ENCODE measurements at regions not wholly inside any gene's neighbourhood (a gene's known extent, or its start where the extent isn't known, plus 50 kb on each side); places are given as distances from the start of the nearest gene placed in this dataset.
A peak's percentile ranks its signal among the peaks of the same experiment; 100 is the strongest.

- no peak for TF ChIP-seq CTCF (IDR thresholded peaks at IDR 0.05)
Observed at GRCh38 chr5:15010936-15011335, 139.4 kb upstream of the ANKH start.

DNA sequence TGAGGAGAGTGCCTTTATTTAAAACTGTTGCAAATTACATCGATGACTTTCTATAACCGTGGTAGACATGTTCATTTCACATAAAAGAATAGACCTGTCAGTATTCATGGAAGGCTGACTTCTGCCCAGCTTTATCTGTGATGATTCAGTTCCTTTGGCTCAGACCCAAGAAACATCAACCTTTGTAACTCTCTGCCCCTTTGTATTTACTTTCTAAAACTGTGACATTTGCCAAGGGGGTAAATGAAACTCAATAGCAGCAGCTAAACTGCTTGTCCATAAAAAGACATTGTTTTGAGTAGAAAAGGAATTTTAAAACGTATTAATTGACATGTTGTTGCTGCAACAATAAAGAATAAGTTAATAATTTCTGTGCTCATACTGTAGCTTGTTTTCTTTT lies 137.8 kb upstream of the ANKH start:
- no peak for TF ChIP-seq CTCF (IDR thresholded peaks at IDR 0.05)

GRCh38 chr5:15008921-15009320 lies 137.3 kb upstream of the ANKH start:
- no peak for TF ChIP-seq CTCF (IDR thresholded peaks at IDR 0.05)

DNA sequence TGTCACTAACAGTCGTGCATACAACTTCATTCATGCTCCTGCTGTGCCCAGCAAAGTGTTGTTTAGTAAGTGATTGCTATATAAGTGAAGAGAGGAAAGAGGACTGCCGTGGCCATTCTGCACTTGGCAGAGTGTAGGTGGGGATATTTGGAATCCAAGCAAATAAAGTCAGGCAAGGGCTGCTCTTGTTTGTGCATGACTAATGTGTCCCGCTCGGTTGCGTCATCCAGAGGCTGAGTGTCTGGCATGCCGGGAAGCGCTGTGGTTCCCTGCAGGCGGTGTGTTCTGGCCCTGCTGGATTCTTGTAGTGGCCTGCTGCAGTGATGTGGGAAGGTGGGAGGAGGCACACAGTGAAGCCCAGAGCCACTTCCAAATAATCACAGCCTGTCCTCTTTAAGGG lies 136.9 kb upstream of the ANKH start:
- TF ChIP-seq CTCF (IDR thresholded peaks at IDR 0.05), result no peak

GRCh38 chr5:15007646-15008045 lies 136.1 kb upstream of the ANKH start:
- no peak for TF ChIP-seq CTCF (IDR thresholded peaks at IDR 0.05)

DNA sequence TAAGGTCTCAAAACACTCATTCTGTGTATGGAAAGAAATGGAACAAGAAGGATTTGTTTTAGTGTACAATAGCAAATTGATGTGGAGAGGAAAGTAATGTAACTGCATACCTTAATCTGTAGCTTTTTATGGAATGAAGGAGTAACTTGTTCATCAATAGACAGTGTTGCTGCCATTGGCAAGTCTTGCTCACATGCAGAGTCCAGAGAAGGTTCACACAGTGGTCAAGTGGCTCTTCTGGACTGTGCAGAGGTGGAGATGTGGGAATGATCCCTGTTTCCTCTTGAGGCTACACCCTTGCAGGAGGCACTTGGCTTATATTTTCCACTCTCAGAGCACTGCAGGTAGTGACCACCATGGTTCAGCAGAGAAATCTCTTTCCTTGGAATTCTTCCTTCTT lies 132.9 kb upstream of the ANKH start:
- TF ChIP-seq CTCF (IDR thresholded peaks at IDR 0.05), result no peak

GRCh38 chr5:15003511-15003920 lies 131.9 kb upstream of the ANKH start:
- peak; percentile 87 for TF ChIP-seq CTCF (IDR thresholded peaks at IDR 0.05)

- TF ChIP-seq CTCF (IDR thresholded peaks at IDR 0.05), result no peak
Observed at GRCh38 chr5:15002791-15003190, 131.2 kb upstream of the ANKH start.

Data from LNCAP (cell line).